BE2C (cell line): ENCODE measurements at regions not wholly inside any gene's neighbourhood (a gene's known extent, or its start where the extent isn't known, plus 50 kb on each side); places are given as distances from the start of the nearest gene placed in this dataset.

Experiments
- DNase-seq: peaks from one replicate; pipeline ENCODE4 v3.0.0-alpha.2; 2020
- H3K27me3 ChIP-seq: fragments of 250-450 bp; sonication (Bioruptor Pico); 2 replicates; pipeline ENCODE4 v1.5.1; 2020; ENCODE audit warnings: mild to moderate bottlenecking
- H3K36me3 ChIP-seq: fragments of 250-450 bp; sonication (Bioruptor Pico); 2 replicates; pipeline ENCODE4 v1.5.1; 2020; ENCODE audit warnings: mild to moderate bottlenecking
- H3K4me1 ChIP-seq: fragments of 250-450 bp; sonication (Bioruptor Pico); 2 replicates; pipeline ENCODE4 v1.5.1; 2020
- H3K4me3 ChIP-seq: 2 replicates; pipeline ENCODE4 v1.5.1; 2011; ENCODE audit warnings: low read depth, low read length
- H3K9me3 ChIP-seq: fragments of 250-450 bp; sonication (Bioruptor Pico); 2 replicates; pipeline ENCODE4 v1.5.1; 2020
- TF ChIP-seq, protein P1 (sequence below): IDR thresholded peaks from 2 replicates; pipeline ENCODE4 v1.5.1; 2012; ENCODE audit warnings: mild to moderate bottlenecking, low read depth, low read length

DNA sequence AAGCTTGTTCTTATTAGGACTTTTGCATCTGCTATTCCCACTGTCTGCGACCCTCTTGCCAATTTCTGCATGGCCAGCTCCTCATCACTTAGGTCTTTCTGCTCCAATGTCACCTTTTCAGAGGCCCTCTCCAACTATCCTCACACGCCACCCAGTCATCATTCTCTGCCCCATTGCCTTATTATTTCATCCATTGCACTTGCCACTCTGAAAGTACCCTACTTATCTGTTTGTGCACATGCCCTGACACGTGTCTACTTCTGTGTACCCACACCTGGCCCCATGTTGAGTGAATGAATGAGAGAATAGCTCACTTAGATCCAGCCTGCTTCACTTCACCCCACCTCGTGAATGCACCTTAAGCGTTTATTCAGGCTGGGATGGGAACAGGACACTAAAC, 218.7 kb upstream of the TBX3 start:
- Histone ChIP-seq H3K36me3 (no peaks in the 10 kb centered on the region), H3K4me1 (no peaks in the 10 kb centered on the region), H3K27me3 (no peaks in the 10 kb centered on the region), H3K9me3 (no peaks in the 10 kb centered on the region), H3K4me3 (no peak overlapping the region)
- TF ChIP-seq, protein P1, sequence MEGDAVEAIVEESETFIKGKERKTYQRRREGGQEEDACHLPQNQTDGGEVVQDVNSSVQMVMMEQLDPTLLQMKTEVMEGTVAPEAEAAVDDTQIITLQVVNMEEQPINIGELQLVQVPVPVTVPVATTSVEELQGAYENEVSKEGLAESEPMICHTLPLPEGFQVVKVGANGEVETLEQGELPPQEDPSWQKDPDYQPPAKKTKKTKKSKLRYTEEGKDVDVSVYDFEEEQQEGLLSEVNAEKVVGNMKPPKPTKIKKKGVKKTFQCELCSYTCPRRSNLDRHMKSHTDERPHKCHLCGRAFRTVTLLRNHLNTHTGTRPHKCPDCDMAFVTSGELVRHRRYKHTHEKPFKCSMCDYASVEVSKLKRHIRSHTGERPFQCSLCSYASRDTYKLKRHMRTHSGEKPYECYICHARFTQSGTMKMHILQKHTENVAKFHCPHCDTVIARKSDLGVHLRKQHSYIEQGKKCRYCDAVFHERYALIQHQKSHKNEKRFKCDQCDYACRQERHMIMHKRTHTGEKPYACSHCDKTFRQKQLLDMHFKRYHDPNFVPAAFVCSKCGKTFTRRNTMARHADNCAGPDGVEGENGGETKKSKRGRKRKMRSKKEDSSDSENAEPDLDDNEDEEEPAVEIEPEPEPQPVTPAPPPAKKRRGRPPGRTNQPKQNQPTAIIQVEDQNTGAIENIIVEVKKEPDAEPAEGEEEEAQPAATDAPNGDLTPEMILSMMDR: no peak
- DNase-seq: no peak

DNA sequence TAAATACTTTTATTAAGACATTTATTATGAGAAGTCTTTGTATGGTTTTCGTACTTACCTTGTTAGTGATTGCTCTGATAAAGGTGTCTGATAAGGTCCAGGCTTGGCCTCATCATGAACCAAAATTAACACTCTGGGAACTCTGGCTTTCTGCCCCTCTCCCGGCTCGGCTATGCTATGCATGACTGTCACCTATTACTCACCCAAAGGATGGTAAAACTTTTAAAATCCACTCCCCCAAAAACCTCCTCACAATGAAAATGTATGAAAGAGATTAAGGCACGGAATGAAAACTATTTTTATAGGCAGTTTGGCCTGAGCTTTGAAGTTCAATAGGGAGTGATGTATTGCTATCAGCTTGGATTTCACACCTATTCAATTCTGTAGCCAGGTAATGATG, 217.3 kb upstream of the TBX3 start:
- Histone ChIP-seq H3K27me3 (no peaks in the 10 kb centered on the region), H3K4me3 (no peak overlapping the region), H3K4me1 (no peaks in the 10 kb centered on the region), H3K9me3 (no peaks in the 10 kb centered on the region), H3K36me3 (no peaks in the 10 kb centered on the region)
- TF ChIP-seq, protein P1: no peak
- DNase-seq: no peak

DNA sequence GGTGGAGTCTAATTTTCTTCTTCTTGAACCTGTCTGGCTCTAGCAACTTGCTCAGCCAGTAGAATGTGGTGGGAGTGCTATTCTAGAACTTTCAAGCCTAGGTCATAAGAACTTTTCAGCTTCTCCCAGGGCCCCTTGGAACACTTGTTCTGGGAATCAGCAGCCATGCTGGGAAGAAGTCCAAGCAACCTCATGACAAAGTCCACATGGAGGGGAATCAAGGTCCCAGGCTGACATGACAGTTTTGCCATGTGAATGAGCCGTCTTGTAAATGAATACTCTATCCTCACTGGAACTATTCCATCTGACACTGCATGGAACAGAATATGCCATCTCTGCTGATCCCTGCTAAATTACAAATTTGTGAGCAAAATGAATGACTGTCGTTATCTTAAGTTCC, 214.2 kb upstream of the TBX3 start:
- H3K27me3 ChIP-seq: no peaks in the 10 kb centered on the region
- no peaks in the 10 kb centered on the region for H3K4me1 ChIP-seq
- no peak for DNase-seq
- TF ChIP-seq, protein P1: no peak
- no peak overlapping the region for H3K4me3 ChIP-seq
- no peaks in the 10 kb centered on the region for H3K9me3 ChIP-seq
- H3K36me3 ChIP-seq: no peaks in the 10 kb centered on the region

DNA sequence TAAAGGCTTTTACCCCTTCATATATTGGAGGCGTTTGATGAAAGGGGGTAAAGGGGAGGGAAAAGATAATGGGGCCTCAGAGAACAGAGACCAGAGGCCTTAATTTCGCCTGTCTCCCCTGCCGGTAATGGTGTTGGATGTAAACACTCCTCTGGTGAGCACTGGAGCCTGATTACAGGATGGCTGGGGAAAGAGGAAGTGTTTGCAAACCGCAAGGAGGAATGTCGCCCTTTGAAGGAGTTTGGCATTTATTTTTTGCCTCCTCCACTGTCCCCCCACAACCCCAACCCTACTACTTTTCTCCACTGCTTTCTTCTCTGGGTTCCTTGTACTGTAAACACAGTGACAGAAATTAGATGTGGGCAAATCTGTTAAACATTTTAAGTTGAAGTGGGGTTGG, 211.9 kb upstream of the TBX3 start:
- H3K4me3 ChIP-seq: no peak overlapping the region
- H3K9me3 ChIP-seq: no peaks in the 10 kb centered on the region
- DNase-seq: no peak
- no peaks in the 10 kb centered on the region for H3K36me3 ChIP-seq
- no peaks in the 10 kb centered on the region for H3K27me3 ChIP-seq
- TF ChIP-seq, protein P1: no peak
- no peaks in the 10 kb centered on the region for H3K4me1 ChIP-seq

DNA sequence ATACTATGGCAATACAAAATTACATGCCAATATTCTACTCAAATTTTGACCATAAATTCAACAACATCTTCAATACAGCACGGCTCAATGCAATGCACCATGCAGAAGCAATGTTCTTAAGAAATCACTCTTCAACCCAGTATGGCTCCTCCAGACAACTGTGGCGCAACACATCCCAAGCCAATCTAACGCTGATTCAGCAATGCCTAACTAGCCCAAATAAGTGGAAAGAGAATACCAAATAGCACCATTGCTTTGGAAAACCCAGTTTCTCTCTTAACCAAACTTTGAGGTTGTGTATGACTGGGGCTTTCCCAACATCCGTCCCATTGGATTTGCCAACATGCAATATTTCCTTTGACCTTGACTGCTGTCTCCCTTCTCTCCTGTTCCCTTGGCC, 211.1 kb upstream of the TBX3 start:
- Histone ChIP-seq H3K4me3 (no peak overlapping the region), H3K9me3 (no peaks in the 10 kb centered on the region), H3K4me1 (no peaks in the 10 kb centered on the region), H3K36me3 (no peaks in the 10 kb centered on the region), H3K27me3 (no peaks in the 10 kb centered on the region)
- DNase-seq: no peak
- TF ChIP-seq, protein P1: no peak

DNA sequence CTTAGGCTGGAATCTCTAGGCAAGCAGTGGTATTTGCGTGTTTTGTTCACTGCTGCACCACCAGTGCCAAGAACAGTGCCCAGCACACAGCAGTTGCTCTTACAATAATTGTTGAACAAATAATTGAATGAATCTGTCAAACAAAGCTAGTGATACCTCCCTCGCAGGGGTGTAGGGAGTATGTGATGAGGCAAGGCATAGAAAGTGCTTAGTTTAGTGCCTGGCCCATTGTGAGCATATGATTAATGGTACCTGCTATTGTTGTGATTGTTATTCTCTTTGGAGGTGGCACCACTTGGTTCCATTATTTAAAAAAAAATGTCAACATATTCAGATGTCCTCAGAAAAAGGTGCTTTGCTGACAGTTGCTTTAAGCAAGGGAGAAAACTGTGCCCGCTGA, 210.1 kb upstream of the TBX3 start:
- Histone ChIP-seq H3K36me3 (no peaks in the 10 kb centered on the region), H3K9me3 (no peaks in the 10 kb centered on the region), H3K4me1 (peaks cover 3% of the 10 kb centered on the region; the same call in 1 of the 2 replicates), H3K27me3 (no peaks in the 10 kb centered on the region), H3K4me3 (no peak overlapping the region)
- TF ChIP-seq, protein P1: no peak
- no peak for DNase-seq
